ENCODE measurements at regions not wholly inside any gene's neighbourhood (a gene's known extent, or its start where the extent isn't known, plus 50 kb on each side); places are given as distances from the start of the nearest gene placed in this dataset.
"Not testable (repeated sequence)": the region's sequence is repeated elsewhere in the genome, so short reads cannot be mapped to it uniquely, and the experiment has no call there.

DNA sequence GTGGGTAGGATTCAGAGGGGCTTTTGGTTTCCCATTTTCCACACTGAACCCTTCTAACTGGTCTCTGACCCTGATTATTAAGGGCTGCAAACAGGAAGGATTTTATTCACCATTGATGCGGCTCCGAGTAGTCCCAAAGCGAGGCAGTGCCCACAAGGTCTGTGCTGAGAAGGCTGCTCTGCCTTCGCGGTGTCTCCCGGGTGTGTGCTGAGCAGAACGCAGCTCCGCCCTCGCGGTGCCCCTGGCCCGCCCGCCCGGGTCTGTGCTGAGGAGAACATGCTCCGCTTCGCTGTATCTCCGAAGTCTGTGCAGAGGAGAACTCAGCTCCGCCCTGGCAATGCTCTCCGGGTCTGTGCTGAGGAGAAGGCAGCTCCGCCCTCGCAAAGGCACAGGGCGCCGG lies 530.7 kb downstream of the FOXD4L4 start:
- H3K4me3 ChIP-seq (ENCODE audit: low read depth, low read length), result peak overlapping the region; percentile 37; the same call in 1 of the 2 replicates
- peak; percentile 42 for DNase-seq (ENCODE audit: low read depth)

DNA sequence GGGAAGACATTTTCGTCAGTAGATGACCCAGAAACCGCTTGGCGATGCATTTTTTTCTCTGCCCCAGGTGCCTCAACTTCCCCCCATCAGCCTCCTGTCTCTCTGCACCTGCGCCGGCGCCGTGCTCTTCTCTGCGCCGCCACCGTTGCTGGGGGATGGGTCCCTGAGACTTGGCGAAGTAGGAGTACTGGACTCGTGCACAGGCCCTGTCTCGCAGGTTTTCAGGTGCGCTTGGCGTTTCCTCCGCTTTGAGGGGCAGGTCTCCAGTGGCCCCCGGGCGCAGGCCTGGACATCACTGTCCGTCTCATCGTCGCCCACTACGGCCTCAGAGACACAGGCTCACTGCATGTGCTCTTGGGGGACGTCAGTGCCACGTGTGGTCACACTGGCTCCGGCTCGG lies 532.1 kb downstream of the FOXD4L4 start:
- not testable (repeated sequence) for DNase-seq (ENCODE audit: low read depth); H3K4me3 ChIP-seq (ENCODE audit: low read depth, low read length)

DNA sequence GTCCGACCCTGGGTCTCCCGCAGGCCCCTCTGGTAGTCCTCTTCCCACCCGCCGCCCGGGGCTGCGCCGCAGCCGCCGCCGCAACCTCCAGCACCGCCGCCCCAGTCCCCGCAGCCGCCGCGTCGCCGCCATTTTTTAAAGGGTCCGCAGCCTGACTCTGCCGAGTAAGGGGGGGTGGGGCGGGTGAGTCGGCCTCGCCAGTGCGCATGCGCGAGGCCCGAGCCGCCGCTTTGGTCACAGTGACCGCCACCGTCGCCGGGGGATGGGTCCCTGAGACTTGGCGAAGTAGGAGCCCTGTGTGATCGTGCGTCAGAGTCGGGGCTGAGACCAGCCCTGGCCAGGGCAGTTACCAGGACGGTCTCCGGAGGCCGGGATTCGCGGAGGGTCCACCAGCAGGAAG lies 532.8 kb downstream of the FOXD4L4 start:
- DNase-seq (ENCODE audit: low read depth); H3K4me3 ChIP-seq (ENCODE audit: low read depth, low read length): not testable (repeated sequence)

GRCh38 chr9:66278809-66279208 lies 541.9 kb downstream of the FOXD4L4 start:
- H3K4me3 ChIP-seq (ENCODE audit: low read depth, low read length), result not testable (repeated sequence)

More at GRCh38 chr9:66278809-66279208, 541.9 kb downstream of the FOXD4L4 start:
- DNase-seq (ENCODE audit: low read depth), result not testable (repeated sequence)
